Panc1 (cell line): ENCODE measurements at regions not wholly inside any gene's neighbourhood (a gene's known extent, or its start where the extent isn't known, plus 50 kb on each side); places are given as distances from the start of the nearest gene placed in this dataset.

Experiments used
- CTCF ChIP-seq: fragments of 450-650 bp; IDR thresholded peaks from 2 replicates; pipeline ENCODE4 v1.5.1; 2017; ENCODE audit warnings: mild to moderate bottlenecking
- POLR2AphosphoS5 ChIP-seq: IDR thresholded peaks from 2 replicates; pipeline ENCODE4 v1.6.1; 2012; ENCODE audit warnings: mild to moderate bottlenecking, low read depth, low read length, moderate library complexity
- REST ChIP-seq, 2 experiments: IDR thresholded peaks; 2 replicates each; pipeline ENCODE4 v1.6.1; 2011 to 2012; ENCODE audit warnings: low read depth in 2 of 2, control low read depth in 1 of 2, low read length in 1 of 2, mild to moderate bottlenecking in 1 of 2, moderate library complexity in 1 of 2; ENCODE audit not compliant: insufficient read depth in 1 of 2
- SIN3A ChIP-seq: IDR thresholded peaks from 2 replicates; pipeline ENCODE4 v1.6.1; 2012; ENCODE audit warnings: low read depth, mild to moderate bottlenecking, low read length, moderate library complexity, borderline replicate concordance; ENCODE audit not compliant: insufficient read depth
- TCF7L2 ChIP-seq: IDR thresholded peaks from 2 replicates; pipeline ENCODE4 v1.6.1; 2011; ENCODE audit warnings: mild to moderate bottlenecking, low read depth, low read length, inconsistent platforms

GRCh38 chr19:28314756-28315155 lies 898.2 kb downstream of the UQCRFS1 start:
- TF ChIP-seq CTCF (no peak), POLR2AphosphoS5 (no peak), REST (IDR thresholded peaks at IDR 0.05; ENCODE audit: insufficient read depth in 1 of 2, low read depth in 2 of 2, low read length in 1 of 2) (no peak), TCF7L2 (no peak), SIN3A (no peak)
